ENCODE measurements at regions not wholly inside any gene's neighbourhood (a gene's known extent, or its start where the extent isn't known, plus 50 kb on each side); places are given as distances from the start of the nearest gene placed in this dataset.
"Not testable (repeated sequence)": the region's sequence is repeated elsewhere in the genome, so short reads cannot be mapped to it uniquely, and the experiment has no call there.

DNA sequence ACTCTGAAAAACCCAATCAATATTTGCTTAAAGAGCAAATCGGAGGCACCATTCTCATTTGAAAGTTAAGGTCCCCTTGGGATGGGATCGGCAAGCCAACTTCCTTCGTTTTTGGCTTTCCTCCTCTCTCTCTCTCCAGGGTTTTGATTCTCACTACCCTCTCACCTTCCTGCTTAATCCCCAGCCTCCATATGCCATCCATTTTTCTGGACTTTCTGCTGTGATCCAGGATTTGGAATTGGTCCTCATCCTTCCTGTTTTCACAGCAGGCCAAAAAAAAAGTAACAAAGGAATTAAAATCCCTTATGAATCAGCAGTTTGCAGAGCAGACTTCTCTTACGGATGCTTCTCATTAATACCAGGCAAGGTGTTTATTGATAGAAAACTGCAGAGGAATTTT, 283.1 kb upstream of the TMTC4 start:
- Mint-ChIP-seq H3K4me3 (no peak overlapping the region), H3K4me1 (no peaks in the 10 kb centered on the region), H3K36me3 (ENCODE audit: insufficient read depth) (peaks cover 1% of the 10 kb centered on the region), H3K27me3 (peaks cover 26% of the 10 kb centered on the region), H3K27ac (ENCODE audit: low read depth) (no peak overlapping the region), H3K9me3 (peaks cover 6% of the 10 kb centered on the region)
- no peak for ATAC-seq (replicated peaks; ENCODE audit: extremely low read depth, poor library complexity, severe bottlenecking)
- no peak for DNase-seq (ENCODE audit: low spot score in 2 of 2)

DNA sequence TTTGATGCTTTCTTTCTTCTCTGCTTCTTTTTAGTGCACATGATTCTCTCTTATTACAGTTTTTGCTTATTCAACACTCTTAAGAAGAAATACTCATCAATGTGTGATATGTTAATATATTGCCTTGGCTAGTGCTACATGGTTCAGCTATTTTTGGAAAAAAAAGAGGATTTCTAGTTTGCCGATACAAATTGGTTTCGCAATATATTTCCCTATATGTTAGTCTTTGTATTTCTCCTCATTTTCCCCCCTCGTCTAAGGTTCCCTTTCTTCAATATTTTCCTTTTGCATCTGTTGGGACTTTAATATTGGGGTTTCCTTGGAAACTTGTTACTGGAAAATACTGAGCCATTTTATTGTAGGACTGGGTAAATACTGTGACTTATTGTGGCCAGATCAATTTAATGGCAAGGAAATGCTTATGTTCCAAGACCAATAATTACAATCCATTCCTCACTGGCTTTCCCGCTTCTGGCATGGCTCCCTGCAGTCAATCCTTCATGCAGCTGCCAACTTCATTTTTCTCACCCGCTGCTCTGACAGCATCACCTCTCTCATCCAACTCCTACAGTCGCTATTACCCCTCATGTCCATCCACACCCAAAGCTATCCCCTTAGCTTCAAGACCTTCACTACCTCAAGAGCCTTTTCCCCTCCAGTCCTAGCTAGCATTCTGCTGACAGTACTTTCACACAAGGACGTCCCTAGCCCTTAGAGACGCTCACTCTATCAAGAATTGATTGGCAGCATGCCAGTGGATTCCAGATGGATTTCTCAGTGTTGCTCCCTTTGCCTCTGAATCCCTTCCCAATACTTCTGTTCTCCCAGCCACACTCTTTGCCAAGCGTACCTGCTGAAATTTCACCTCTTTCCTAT, 280.1 kb upstream of the TMTC4 start:
- no peaks in the 10 kb centered on the region for H3K4me1 Mint-ChIP-seq
- peaks cover 17% of the 10 kb centered on the region for H3K27me3 Mint-ChIP-seq
- H3K36me3 Mint-ChIP-seq (ENCODE audit: insufficient read depth) = no peaks in the 10 kb centered on the region
- H3K27ac Mint-ChIP-seq (ENCODE audit: low read depth) = no peak overlapping the region
- DNase-seq (ENCODE audit: low spot score in 2 of 2) (no peak), ATAC-seq (replicated peaks; ENCODE audit: extremely low read depth, poor library complexity, severe bottlenecking) (no peak)
- H3K9me3 Mint-ChIP-seq = peaks cover 2% of the 10 kb centered on the region
- H3K4me3 Mint-ChIP-seq = no peak overlapping the region

DNA sequence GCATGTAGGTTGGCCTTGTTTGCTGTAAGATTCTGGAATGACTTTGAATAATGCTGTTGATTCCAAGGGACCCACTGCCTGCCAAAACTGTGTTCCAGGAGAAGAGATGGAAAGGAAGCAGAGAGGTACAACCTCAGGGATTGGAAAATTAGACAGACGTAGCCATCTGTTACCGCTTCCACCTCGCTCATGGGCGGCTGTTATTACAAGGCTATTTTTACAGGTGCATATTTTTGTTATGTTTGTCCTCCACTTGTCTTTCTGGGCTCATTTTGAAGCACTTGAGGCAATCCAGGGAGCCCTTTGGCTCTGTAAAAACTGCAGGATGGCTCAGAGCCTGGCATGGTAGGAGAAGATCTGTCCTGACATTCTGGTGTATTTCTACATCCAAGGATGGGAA, 276.4 kb upstream of the TMTC4 start:
- H3K4me1 Mint-ChIP-seq = no peaks in the 10 kb centered on the region
- no peak overlapping the region for H3K4me3 Mint-ChIP-seq
- peaks cover 16% of the 10 kb centered on the region for H3K9me3 Mint-ChIP-seq

DNA sequence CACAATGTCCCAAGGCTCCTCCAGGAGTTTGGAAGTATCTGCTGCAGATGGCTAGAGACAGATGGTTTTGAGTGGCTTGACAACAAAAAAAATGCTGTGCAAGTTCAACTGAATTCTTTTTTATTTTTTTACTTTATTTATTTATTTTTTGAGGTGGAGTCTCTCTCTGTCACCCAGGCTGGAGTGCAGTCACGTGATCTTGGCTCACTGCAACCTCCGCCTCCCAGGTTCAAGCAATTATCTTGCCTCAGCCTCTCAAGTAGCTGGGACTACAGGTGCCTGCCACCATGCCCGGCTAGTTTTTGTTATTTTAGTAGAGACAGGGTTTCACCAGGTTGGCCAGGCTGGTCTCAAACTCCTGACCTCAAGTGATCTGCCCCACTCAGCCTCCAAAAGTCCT, 274.3 kb upstream of the TMTC4 start:
- Mint-ChIP-seq H3K9me3 (peaks cover 17% of the 10 kb centered on the region), H3K27me3 (peaks cover 29% of the 10 kb centered on the region)
- not testable (repeated sequence) for H3K27ac Mint-ChIP-seq (ENCODE audit: low read depth); H3K36me3 Mint-ChIP-seq (ENCODE audit: insufficient read depth); ATAC-seq (replicated peaks; ENCODE audit: extremely low read depth, poor library complexity, severe bottlenecking); DNase-seq (ENCODE audit: low spot score in 2 of 2); H3K4me1 Mint-ChIP-seq; H3K4me3 Mint-ChIP-seq

More for the DNA sequence above, 276.4 kb upstream of the TMTC4 start:
- Mint-ChIP-seq H3K27me3 (peaks cover 18% of the 10 kb centered on the region), H3K27ac (ENCODE audit: low read depth) (no peak overlapping the region), H3K36me3 (ENCODE audit: insufficient read depth) (no peaks in the 10 kb centered on the region)
- DNase-seq (ENCODE audit: low spot score in 2 of 2) = no peak
- no peak for ATAC-seq (replicated peaks; ENCODE audit: extremely low read depth, poor library complexity, severe bottlenecking)

DNA sequence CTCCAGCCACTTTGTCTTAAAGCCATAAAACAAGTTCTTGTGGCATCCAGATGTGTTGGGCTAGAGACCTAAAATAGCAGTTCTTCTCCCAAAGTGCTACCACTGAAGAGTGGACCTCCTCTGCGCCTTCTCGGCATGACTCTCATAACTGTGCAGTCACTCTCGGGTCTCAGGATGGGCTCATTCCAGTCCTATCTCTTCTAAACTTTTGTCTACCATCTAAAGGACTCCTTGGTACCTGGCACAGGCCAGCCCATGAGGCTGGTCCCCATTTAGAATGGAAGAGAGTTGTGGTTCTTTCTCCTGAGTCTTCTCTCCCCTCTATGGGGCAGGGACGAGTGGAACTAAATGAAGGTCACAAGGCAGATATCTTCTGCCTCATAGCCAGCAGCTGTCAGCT, 272.0 kb upstream of the TMTC4 start:
- Mint-ChIP-seq H3K9me3 (peaks cover 17% of the 10 kb centered on the region), H3K36me3 (ENCODE audit: insufficient read depth) (no peaks in the 10 kb centered on the region), H3K4me3 (no peak overlapping the region), H3K27ac (ENCODE audit: low read depth) (no peak overlapping the region), H3K27me3 (peaks cover 29% of the 10 kb centered on the region), H3K4me1 (no peaks in the 10 kb centered on the region)
- DNase-seq (ENCODE audit: low spot score in 2 of 2) = no peak
- no peak for ATAC-seq (replicated peaks; ENCODE audit: extremely low read depth, poor library complexity, severe bottlenecking)

DNA sequence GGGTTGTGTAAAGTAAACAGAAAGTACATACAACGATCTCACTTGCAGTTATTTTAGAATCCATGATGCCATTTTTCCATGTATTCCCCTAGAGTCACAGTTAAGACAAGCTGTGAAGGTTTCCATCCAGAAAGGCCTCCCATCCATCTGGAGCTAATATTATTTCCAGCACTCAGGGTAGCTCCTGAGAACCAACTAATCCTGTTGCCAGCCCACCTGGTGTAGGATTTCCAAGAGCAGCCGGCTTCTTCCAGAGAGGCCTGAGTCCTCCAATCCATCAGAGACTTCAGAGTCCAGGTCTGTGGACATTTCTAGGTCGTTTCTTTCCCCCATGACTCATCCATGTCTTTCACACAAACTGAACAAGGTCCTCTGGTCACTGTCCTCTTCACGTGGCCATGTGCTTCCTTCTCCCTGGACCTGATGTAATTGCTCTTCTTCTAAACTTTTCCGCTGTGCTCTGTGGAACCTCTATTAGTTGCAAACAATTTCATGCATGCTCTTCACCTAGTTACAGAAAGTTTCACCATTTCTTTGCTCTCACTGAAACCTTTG, 270.3 kb upstream of the TMTC4 start:
- Mint-ChIP-seq H3K27ac (ENCODE audit: low read depth) (no peak overlapping the region), H3K9me3 (peaks cover 17% of the 10 kb centered on the region), H3K4me1 (no peaks in the 10 kb centered on the region), H3K27me3 (peaks cover 41% of the 10 kb centered on the region), H3K36me3 (ENCODE audit: insufficient read depth) (no peaks in the 10 kb centered on the region), H3K4me3 (no peak overlapping the region)
- no peak for ATAC-seq (replicated peaks; ENCODE audit: extremely low read depth, poor library complexity, severe bottlenecking)
- no peak for DNase-seq (ENCODE audit: low spot score in 2 of 2)

DNA sequence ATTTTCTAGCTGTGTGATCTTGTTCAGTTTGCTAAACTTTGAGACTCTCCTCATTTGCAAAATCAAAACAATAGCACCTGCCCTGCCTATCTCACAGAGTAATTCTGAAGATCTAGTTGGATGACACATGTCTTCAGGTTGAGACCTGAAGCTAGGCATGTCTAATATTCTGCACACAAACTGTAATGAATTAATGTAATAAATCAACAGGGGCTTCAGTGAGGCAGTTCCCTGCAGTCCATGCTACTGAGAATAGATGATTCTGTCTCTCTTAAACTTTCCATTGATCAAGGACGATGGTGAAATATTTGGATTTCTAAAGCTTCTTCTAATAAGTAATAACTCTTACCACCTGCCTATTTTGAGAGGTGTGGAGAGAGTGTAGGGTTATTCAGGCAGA, 268.1 kb upstream of the TMTC4 start:
- H3K4me1 Mint-ChIP-seq = no peaks in the 10 kb centered on the region
- peaks cover 53% of the 10 kb centered on the region for H3K27me3 Mint-ChIP-seq
- no peak overlapping the region for H3K27ac Mint-ChIP-seq (ENCODE audit: low read depth)
- no peak overlapping the region for H3K4me3 Mint-ChIP-seq
- ATAC-seq (replicated peaks; ENCODE audit: extremely low read depth, poor library complexity, severe bottlenecking) (no peak), DNase-seq (ENCODE audit: low spot score in 2 of 2) (no peak)
- no peaks in the 10 kb centered on the region for H3K36me3 Mint-ChIP-seq (ENCODE audit: insufficient read depth)
- H3K9me3 Mint-ChIP-seq = peaks cover 10% of the 10 kb centered on the region

DNA sequence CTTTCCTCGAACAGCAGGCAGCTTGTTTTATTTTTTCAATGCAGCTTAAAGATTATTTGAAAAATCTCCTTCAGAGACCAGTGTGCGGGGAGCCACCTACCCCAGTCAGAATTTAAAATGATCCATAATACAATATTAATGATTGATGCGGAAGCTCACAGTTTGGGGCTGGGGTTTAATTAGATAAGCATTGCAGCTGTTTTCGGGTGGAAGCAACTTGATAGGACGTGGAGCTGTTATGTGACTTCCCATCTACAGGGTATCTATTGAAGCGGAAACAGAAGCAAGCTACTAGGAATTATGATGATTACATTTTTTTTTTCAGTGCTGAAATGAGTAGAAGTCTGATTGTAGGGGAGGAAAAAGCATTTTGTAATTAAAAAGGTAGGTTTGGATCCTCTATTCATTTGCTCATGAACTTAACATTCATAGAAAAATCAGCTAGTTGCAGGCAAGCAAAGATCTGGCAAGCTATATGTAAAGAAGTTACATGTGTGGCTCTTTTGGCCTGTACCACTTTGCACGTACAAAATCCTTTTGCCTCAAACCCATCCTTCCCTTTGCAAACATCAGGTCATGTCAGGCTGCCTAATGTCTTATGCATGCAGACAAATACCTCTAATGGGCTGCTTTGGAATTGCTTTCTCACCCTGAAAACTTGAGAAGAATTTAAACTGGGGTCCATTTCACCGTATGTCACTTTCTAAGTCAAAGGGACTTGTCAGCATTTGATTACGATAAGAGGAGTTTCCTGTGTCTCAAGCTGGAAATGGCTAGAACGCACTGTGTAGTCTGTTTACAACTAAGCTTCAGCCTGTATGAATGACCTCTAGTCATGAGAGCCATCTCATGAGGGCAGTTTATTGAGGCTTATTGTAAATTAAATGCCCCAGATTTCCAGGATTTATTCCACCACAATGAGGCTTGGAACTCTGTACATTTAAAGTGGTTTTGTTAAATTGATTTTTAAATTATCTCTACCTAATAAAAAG, 267.1 kb upstream of the TMTC4 start:
- no peak for DNase-seq (ENCODE audit: low spot score in 2 of 2)
- H3K9me3 Mint-ChIP-seq = peaks cover 5% of the 10 kb centered on the region
- no peak overlapping the region for H3K27ac Mint-ChIP-seq (ENCODE audit: low read depth)
- H3K4me1 Mint-ChIP-seq = no peaks in the 10 kb centered on the region
- no peak overlapping the region for H3K4me3 Mint-ChIP-seq
- peaks cover 52% of the 10 kb centered on the region for H3K27me3 Mint-ChIP-seq
- no peaks in the 10 kb centered on the region for H3K36me3 Mint-ChIP-seq (ENCODE audit: insufficient read depth)
- ATAC-seq (replicated peaks; ENCODE audit: extremely low read depth, poor library complexity, severe bottlenecking) = no peak

DNA sequence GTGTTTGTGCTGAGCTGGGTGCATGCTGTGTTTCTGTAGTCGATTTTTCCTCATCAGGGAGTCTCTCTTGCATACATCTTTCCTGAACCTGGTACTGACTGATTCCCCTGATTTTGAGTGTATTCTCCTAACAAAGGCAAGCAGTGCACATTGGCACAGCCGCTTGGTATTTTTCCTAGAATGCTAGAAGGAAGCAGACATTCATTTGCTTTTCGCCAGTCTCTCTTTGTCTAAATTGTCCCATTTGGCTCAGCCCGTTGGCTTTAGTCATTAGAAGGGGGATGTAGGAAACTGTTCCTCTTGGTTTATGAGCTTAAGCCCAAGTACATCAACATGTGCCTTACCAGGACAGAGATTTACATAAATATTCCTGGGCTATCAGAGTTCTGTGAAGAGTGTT, 266.1 kb upstream of the TMTC4 start:
- H3K36me3 Mint-ChIP-seq (ENCODE audit: insufficient read depth) = no peaks in the 10 kb centered on the region
- ATAC-seq (replicated peaks; ENCODE audit: extremely low read depth, poor library complexity, severe bottlenecking) (no peak), DNase-seq (ENCODE audit: low spot score in 2 of 2) (no peak)
- H3K9me3 Mint-ChIP-seq = no peaks in the 10 kb centered on the region
- H3K27ac Mint-ChIP-seq (ENCODE audit: low read depth) = no peak overlapping the region
- no peaks in the 10 kb centered on the region for H3K4me1 Mint-ChIP-seq
- H3K4me3 Mint-ChIP-seq = no peak overlapping the region
- H3K27me3 Mint-ChIP-seq = peaks cover 53% of the 10 kb centered on the region

DNA sequence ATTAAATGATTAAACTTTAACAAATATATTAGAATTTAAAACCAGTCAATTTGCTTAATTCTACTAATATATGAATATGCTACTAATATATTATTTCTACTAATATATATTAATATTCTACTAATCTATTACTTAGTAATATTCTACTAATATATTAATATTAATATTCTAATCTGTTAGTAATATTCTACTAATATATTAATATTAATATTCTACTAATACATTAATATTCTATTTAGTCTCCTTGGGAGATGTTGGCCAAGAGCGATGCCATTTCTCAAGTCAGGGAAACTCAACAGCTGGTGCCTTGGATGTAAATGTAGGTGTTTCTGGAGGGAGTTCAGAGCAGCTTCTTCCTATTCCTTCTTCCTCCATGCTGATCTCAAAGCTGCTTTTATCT, 259.2 kb upstream of the TMTC4 start:
- Mint-ChIP-seq H3K4me1 (no peaks in the 10 kb centered on the region), H3K27me3 (peaks cover 63% of the 10 kb centered on the region), H3K27ac (ENCODE audit: low read depth) (no peak overlapping the region), H3K9me3 (no peaks in the 10 kb centered on the region), H3K36me3 (ENCODE audit: insufficient read depth) (no peaks in the 10 kb centered on the region), H3K4me3 (no peak overlapping the region)
- DNase-seq (ENCODE audit: low spot score in 2 of 2) (no peak), ATAC-seq (replicated peaks; ENCODE audit: extremely low read depth, poor library complexity, severe bottlenecking) (no peak)

DNA sequence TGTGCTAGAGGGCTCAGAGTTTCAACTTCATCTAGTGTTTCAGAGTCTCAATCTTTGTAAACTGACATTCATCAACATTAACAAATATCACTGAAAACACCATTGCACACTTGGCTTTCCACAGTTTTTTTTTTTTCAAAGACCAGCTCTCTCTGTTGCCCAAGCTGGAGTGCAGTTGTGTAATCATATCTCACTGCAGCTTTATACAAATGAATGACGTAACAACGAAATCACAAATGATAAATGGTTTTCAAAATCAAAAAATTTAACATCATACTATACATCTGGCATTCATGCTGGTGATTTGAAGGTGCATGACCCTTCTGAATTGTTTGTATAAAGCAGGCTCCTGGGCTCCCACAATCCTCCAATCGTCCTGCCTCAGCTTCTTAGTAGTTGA, 248.0 kb upstream of the TMTC4 start:
- no peaks in the 10 kb centered on the region for H3K4me1 Mint-ChIP-seq
- H3K4me3 Mint-ChIP-seq = no peak overlapping the region
- ATAC-seq (replicated peaks; ENCODE audit: extremely low read depth, poor library complexity, severe bottlenecking) (no peak), DNase-seq (ENCODE audit: low spot score in 2 of 2) (no peak)
- H3K27me3 Mint-ChIP-seq = peaks cover 27% of the 10 kb centered on the region
- H3K9me3 Mint-ChIP-seq = peaks cover 1% of the 10 kb centered on the region
- no peaks in the 10 kb centered on the region for H3K36me3 Mint-ChIP-seq (ENCODE audit: insufficient read depth)
- no peak overlapping the region for H3K27ac Mint-ChIP-seq (ENCODE audit: low read depth)

DNA sequence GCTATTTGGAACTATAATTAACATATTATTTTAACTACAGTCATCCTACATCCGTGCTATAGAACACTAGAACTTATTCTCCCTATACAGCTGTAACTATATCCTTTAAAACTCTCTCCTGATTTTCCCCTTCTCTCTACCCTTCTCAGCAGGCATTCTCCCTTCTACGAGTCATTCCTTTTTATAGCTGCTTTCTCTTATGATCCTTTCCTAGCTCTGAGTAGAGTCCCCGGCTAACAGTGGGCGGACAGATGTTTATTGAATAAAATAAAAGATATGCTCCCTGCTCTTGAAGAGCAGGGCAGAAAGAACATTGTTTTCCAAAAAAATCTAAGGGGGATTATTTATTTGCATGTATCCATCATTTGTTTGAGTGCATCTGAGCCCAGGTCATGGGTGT, 246.5 kb upstream of the TMTC4 start:
- Mint-ChIP-seq H3K9me3 (peaks cover 6% of the 10 kb centered on the region), H3K27me3 (peaks cover 34% of the 10 kb centered on the region), H3K27ac (ENCODE audit: low read depth) (no peak overlapping the region), H3K4me3 (no peak overlapping the region), H3K36me3 (ENCODE audit: insufficient read depth) (no peaks in the 10 kb centered on the region), H3K4me1 (no peaks in the 10 kb centered on the region)
- DNase-seq (ENCODE audit: low spot score in 2 of 2) = no peak
- ATAC-seq (replicated peaks; ENCODE audit: extremely low read depth, poor library complexity, severe bottlenecking) = no peak

Data from central memory CD8-positive, alpha-beta T cell (primary cell).